ENCODE measurements at regions not wholly inside any gene's neighbourhood (a gene's known extent, or its start where the extent isn't known, plus 50 kb on each side); places are given as distances from the start of the nearest gene placed in this dataset.

DNA sequence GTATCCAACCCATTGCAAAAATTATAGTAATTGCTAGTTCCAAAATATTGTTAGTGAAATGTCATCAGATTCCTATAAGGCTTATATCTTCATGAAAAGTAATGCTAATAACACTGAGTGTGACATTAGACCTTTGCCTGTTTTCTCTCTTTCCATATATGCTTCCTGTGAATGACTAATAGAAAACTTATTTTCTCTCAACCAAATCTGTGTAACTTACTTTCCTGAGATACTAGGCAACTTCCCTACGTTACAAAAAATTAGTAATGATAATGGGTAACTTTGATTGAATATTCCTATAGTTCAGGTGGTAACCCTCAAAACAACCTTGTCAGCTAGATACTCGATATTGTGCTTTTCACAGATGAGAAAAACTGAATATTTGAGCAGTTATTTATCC is 124.2 kb upstream of the HNRNPU start:
- TF ChIP-seq GATA3 (IDR thresholded peaks at IDR 0.05; ENCODE audit: low read depth, low read length): no peak
- TF ChIP-seq GATA2 (IDR thresholded peaks at IDR 0.05; ENCODE audit: low read depth, low read length): no peak

DNA sequence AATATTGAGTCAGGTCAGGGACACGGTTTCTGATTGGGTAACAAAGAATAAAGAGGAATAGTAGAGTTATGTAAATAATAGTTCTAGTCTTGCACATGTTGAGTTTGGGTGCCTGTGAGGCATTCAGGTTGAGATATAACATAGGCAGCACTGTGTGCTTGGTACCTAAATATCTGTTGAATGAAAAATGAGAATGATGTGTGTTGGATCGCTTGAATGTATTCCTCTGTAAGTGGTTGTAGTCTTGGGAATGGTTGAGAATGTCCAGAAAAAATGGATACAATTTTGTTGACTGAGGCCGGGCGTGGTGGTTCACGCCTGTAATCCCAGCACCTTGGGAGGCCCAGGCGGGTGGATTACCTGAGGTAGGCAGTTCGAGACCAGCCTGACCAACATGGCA is 116.3 kb upstream of the HNRNPU start:
- no peak for TF ChIP-seq GATA2 (IDR thresholded peaks at IDR 0.05; ENCODE audit: low read depth, low read length)
- TF ChIP-seq GATA3 (IDR thresholded peaks at IDR 0.05; ENCODE audit: low read depth, low read length): no peak

DNA sequence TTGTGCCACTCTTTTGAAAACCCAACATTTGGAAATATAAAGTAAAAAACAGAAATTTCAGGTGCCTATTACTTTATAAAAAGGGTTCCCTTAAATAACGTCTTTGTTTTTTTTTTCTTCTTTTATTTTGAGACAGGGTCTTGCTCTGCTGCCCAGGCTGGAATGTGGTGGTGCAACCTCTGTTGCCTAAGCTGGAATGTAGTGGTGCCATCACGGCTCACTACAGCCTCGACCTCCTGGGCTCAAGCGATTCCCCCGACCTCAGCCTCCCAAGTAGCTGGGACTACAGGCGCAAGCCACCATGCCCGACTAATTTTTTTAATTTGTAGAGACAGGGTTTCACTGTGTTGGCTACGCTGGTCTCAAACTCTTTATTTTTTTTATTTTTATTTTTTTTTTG is 110.2 kb upstream of the HNRNPU start:
- no peak for TF ChIP-seq GATA2 (IDR thresholded peaks at IDR 0.05; ENCODE audit: low read depth, low read length)
- TF ChIP-seq GATA3 (IDR thresholded peaks at IDR 0.05; ENCODE audit: low read depth, low read length): no peak

DNA sequence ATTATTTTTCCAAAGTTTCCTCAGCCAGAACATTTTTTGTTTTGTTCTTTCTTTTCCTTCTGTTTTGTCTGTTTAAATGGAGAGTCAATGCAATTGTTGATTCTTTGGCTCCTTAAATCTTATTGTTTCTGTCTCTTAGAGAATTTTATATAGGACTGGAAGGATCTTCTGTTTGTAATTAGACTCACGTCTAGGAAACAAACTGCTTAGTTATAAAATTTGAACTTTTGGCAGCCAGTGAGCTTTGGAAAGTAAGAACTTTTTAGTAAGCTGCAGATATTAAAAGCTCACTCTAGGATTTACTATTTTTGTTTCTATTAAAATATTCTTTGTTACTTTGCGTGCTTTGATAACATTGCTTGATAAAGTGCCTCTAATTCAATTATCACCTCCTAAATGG is 109.8 kb upstream of the HNRNPU start:
- TF ChIP-seq GATA3 (IDR thresholded peaks at IDR 0.05; ENCODE audit: low read depth, low read length): no peak
- no peak for TF ChIP-seq GATA2 (IDR thresholded peaks at IDR 0.05; ENCODE audit: low read depth, low read length)

DNA sequence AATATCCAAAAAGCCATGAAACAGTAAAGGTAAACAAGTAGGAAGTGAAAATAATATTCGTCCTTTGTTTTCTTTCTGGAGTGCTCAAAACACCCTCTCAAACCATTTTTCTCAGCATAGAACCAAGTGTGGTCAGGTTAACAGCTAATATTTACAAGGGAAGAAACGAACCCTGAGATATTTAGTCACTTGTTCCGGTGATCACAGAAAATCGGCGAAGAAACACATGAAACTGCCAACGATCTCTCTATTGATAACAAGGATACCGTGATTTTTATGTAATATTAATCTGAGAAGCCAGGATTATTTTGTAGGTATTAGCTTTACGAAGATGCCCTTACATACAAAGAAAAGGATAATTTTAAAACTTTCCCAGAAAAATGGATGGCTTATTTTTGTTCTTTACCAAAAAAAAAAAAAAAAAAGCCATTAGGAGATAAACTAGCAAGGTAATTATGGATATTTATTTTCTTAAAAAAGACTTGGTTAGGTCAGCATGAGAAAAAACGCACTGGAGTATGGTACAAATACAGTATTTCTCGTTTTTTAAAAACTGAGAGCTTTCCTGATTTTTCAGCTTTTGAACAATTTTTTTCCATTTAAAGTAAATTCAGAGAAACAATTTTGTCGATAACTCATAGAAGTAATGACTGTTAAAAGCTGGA is 107.3 kb upstream of the HNRNPU start:
- TF ChIP-seq GATA2 (IDR thresholded peaks at IDR 0.05; ENCODE audit: low read depth, low read length): no peak; the same call in 1 of the 2 replicates
- 0 out of 2 replicates have a peak, but pooled peaks have one; percentile 52 for TF ChIP-seq GATA3 (IDR thresholded peaks at IDR 0.05; ENCODE audit: low read depth, low read length)

DNA sequence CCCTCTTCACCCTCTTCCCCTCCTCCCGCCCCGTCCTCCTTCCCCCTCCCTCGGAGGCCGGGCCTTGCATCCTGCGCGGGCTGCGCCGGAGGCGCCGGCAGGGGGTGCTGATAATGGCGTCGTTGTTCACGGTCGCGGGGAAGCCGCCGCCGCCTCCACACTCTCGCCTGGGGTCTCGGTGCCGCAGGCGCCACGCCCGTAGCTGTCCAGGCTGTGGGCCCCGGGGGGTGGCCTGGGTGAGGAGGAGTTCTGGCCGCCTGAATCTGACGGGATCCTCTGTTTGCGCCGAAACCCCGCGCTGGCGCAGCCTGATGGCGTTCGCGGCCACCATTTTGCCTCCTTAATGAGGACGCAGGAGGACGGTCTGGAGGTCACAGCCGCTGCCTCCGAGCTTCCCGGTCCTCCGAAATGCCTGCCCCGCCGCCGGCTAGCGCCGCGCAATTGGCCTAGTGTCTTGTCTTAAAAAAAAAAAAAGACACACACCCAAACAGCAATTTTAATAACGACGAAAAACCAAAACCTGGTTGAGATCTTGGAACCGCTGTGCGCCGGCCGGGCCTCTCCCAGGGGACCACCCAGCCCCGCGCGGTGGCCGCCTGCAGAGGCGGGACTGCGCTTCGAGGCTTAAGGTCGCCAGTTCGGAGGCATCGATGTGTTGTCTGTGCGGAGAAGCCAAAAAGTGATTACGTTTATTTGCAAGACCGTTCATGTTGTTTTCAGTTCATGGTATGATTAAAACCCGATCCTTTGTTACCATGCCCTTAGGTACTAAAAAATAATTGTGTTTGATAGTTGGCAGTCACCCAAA is 106.6 kb upstream of the HNRNPU start:
- TF ChIP-seq GATA3 (IDR thresholded peaks at IDR 0.05; ENCODE audit: low read depth, low read length) (no peak), GATA2 (IDR thresholded peaks at IDR 0.05; ENCODE audit: low read depth, low read length) (0 out of 2 replicates have a peak, but pooled peaks have one; percentile 19)

DNA sequence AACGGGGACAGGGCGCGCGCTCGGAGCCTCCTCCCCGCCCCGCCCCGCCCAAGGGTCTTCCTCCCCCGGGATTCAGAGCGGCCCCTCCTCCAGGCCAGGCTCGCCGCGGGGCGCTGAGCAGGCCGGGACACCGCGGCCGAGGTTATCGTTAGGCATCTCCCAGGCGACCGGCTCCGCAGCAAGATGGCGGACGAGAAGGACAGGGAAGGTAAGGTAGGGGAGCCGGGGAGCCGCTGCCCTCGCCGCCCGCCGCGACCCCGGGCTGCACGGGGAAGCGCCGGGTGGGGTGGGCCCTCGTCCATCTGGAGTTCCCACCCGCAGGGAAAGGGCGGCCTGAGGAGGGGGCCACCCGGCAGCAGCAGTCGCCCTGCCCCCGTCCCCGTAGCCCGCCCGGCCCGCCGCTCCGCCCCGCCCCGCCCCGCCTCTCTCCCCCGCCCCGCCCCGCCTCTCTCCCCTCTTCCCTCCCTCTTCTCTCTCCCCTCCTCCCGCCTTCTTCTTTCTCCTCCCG is 105.9 kb upstream of the HNRNPU start:
- TF ChIP-seq GATA2 (IDR thresholded peaks at IDR 0.05; ENCODE audit: low read depth, low read length) (peak; percentile 81), GATA3 (IDR thresholded peaks at IDR 0.05; ENCODE audit: low read depth, low read length) (no peak)

DNA sequence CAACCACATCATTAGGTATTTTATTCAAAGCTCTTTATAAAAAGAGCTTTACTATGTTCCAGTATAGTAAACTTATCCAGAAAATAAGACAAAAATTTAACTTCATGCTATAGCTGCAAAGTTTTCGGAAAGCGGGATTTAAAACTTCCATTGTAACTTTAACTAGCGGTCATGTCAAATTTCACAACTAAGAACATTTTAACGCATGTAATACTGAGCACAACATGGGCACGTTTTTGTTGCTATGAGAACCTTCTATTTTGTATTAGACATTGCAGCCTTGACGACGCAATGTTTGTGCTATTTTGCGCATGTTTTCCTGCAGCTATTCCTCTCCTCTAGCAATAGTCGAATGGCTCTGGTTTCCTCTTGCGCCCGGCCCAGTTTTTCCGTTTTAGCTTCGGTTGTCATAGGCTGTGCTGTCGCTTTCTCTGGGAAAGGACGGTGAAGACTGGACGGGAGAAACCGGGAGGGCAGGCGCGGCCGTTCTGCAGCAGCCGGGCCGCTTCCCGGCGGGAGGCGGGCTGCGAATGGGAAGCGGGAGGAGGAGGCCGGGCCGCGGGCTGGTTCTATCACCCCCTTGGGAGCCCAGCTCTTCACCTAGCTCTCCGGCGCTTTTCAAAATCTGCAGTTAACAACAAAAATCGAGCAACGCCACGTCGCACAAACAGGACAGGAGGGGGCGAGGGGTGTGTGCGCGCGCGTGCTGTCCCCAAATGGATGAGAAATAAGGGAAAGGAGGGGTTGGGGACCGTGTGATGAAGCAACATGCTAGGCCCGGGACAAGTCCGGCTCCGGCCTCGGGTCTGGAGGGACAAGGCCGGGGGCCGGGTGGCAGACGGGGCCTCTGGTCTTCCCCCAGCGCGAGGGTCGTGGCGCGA is 105.3 kb upstream of the HNRNPU start:
- TF ChIP-seq GATA2 (IDR thresholded peaks at IDR 0.05; ENCODE audit: low read depth, low read length) (no peak), GATA3 (IDR thresholded peaks at IDR 0.05; ENCODE audit: low read depth, low read length) (no peak)

DNA sequence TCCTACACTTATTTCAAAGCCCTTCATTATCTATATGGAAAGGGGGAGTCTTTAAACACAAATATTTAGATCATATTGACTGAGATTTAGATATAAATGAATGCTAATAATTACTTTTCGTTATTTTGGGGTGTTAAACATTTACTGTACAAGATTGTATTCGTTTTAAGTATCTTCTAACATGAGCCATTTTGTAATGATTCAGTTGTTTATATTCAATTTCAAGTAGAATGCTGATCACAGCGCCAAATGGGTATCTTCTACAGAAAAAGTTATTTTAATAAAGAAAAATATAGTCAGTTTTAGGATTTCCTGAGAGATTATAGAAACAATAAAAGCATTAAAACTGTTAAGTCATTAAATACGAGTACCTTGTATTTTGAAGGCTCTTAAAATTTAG is 104.5 kb upstream of the HNRNPU start:
- no peak for TF ChIP-seq GATA2 (IDR thresholded peaks at IDR 0.05; ENCODE audit: low read depth, low read length)
- TF ChIP-seq GATA3 (IDR thresholded peaks at IDR 0.05; ENCODE audit: low read depth, low read length): no peak

DNA sequence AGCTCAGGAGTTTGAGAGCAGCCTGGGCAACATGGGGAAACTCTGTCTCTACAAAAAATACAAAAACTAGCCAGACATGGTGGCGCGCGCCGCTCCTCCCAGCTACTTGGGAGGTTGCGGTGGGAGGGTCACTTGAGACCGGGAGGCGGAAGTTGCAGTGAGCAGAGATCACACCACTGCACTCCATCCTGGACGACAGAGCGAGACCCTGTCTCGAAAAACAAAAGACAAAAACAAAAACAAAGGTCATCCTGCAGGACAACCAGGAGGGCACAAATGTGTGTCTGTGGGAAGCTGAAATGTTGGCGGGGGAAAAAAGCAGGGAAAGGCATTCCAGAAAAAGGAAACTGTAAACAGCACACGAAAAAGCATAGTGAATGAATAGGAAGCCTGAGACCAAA is 104.1 kb upstream of the HNRNPU start:
- TF ChIP-seq GATA2 (IDR thresholded peaks at IDR 0.05; ENCODE audit: low read depth, low read length): no peak
- no peak for TF ChIP-seq GATA3 (IDR thresholded peaks at IDR 0.05; ENCODE audit: low read depth, low read length)

DNA sequence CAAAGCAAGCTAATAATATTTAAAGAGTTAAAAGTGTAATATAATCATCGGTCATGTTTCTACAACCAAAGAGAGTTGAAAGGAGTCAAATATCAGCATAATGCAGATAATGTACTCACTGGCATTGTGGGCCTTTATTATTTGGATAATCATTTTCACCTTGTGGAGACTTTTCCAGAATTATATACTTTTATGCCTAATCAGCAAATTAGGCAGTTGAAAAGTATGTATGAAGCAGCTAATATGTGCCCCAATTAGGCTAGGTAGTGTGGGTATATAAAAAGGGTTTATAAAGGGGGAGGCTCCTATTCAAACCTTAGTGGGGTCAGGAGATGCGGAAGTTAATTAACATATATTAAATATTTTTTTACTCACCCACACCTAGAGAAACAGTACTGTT is 102.8 kb upstream of the HNRNPU start:
- TF ChIP-seq GATA3 (IDR thresholded peaks at IDR 0.05; ENCODE audit: low read depth, low read length) (no peak), GATA2 (IDR thresholded peaks at IDR 0.05; ENCODE audit: low read depth, low read length) (no peak)

DNA sequence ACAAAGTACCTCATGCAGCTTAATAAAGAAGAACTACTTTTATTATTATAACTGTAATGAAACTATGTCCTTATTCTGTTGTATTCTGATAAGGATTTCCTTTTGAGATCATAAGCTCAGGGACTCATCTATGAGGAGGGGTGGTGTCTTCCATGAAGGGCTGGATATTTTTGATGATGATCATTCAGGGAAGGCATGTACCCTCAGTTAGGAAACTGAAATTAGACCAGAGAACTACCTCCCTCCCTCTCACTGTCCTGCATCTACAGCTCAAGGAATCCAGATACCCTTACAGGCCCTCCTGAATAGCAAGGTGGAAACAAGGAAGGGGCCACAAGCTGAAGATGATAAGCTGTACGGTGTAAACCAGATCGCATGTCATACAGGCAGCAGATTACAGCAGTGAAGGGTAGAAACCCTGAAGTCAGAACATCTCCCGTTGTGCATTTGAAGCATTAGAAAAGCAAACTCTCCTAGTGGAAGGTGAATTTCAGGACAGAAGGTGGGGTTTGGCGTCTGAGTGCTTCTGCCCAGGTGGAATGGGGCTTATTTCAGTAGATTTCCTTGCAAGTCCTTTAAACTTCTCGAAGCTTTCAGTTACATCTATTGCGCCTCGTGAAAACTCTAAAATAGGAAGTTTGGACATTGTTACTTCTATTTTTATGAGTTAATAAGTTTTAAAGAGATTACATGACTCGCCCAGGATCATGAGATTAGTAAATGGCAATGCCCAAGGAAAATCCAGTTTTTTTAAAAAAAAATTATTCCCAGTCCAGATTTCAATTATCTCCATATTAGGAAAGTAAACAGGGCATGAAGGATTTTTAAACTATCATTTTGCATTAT is 101.1 kb upstream of the HNRNPU start:
- TF ChIP-seq GATA3 (IDR thresholded peaks at IDR 0.05; ENCODE audit: low read depth, low read length) (no peak), GATA2 (IDR thresholded peaks at IDR 0.05; ENCODE audit: low read depth, low read length) (no peak)
